B cell (primary cell): ENCODE measurements at regions not wholly inside any gene's neighbourhood (a gene's known extent, or its start where the extent isn't known, plus 50 kb on each side); places are given as distances from the start of the nearest gene placed in this dataset.
"Not testable (repeated sequence)": the region's sequence is repeated elsewhere in the genome, so short reads cannot be mapped to it uniquely, and the experiment has no call there.

Experiments used
- CTCF ChIP-seq: fragments of 200-600 bp; IDR thresholded peaks from one replicate; pipeline ENCODE4 v1.8.0; 2022; ENCODE audit warnings: antibody characterized with exemption, mild to moderate bottlenecking
- EZH2 ChIP-seq: IDR thresholded peaks from 2 replicates; pipeline ENCODE4 v1.6.1; 2012; ENCODE audit warnings: borderline replicate concordance, low read depth, mild to moderate bottlenecking, moderate library complexity, low read length; ENCODE audit not compliant: insufficient read depth, poor library complexity, severe bottlenecking

DNA sequence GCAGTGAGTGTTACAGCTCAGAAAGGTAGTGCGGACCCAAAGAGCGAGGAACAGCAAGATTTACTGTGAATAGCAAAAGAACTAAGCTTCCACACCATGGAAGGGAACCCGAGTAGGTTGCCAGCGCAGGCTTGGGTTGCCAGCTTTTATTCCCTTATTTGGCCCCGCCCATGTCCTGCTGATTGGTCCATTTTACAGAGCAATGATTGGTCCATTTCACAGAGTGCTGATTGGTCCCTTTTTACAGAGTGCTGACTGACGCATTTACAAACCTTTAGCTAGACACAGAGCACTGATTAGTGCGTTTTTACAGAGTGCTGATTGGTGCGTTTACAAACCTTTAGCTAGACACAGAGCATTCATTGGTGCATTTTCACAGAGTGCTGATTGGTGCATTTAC, 1030.7 kb downstream of the EPHA7 start:
- TF ChIP-seq CTCF, EZH2: not testable (repeated sequence)
